SK-N-SH (cell line): ENCODE measurements at regions not wholly inside any gene's neighbourhood (a gene's known extent, or its start where the extent isn't known, plus 50 kb on each side); places are given as distances from the start of the nearest gene placed in this dataset.

ENCODE experiments used
- CTCF ChIA-PET: fragments of 300-600, 350-600 bp; formaldehyde crosslinking; extraction: SDS; loops from one replicate; lab custom pipeline; 2021; lab: Yijun Ruan, JAX
- POLR2A ChIA-PET: fragments of 350-600 bp; sonication (Branson Sonifier 250); formaldehyde crosslinking; extraction: SDS; loops from one replicate; lab custom pipeline; 2020; ENCODE audit warnings: antibody characterized with exemption, inconsistent platforms; lab: Yijun Ruan, JAX
- DNase-seq: peaks from one replicate; pipeline ENCODE4 v3.0.0; 2012
- H2AFZ ChIP-seq: fragments of 200-600 bp; sonication (generic); 2 replicates; pipeline ENCODE4 v1.8.1; 2016; ENCODE audit warnings: antibody characterized with exemption, mild to moderate bottlenecking, low read depth
- H3F3A ChIP-seq: fragments of 200-600 bp; sonication (generic); replicated peaks from 2 replicates; pipeline ENCODE3; 2016; ENCODE audit warnings: antibody characterized with exemption, mild to moderate bottlenecking; ENCODE audit not compliant: insufficient read depth
- H3K27ac ChIP-seq, 2 experiments: fragments of 200-500 bp in 1 of 2; fragments of 200-600 bp in 1 of 2; sonication (Bioruptor generic) in 1 of 2; sonication (generic), shearing (Covaris generic) in 1 of 2; 2 replicates each; pipeline versions ENCODE4 v1.5.1 to v1.6.1; 2014 to 2016; ENCODE audit warnings: low read depth in 2 of 2, inconsistent platforms in 1 of 2, low read length in 1 of 2, mild to moderate bottlenecking in 1 of 2, mixed read lengths in 1 of 2
- H3K27me3 ChIP-seq: fragments of 200-600 bp; sonication (generic), shearing (Covaris generic); 2 replicates; pipeline ENCODE4 v1.6.1; 2016; ENCODE audit warnings: mixed run types; ENCODE audit not compliant: insufficient read depth
- H3K36me3 ChIP-seq, 2 experiments: fragments of 200-500 bp in 1 of 2; fragments of 200-600 bp in 1 of 2; sonication (Bioruptor generic) in 1 of 2; sonication (generic) in 1 of 2; replicated peaks in 1 of 2; 2 replicates each; pipeline versions ENCODE3 to v1.5.1; 2014 to 2016; ENCODE audit warnings: low read length in 1 of 2, mild to moderate bottlenecking in 1 of 2; ENCODE audit not compliant: insufficient read depth in 2 of 2, control insufficient read depth in 1 of 2
- H3K4me1 ChIP-seq, 2 experiments: fragments of 200-500 bp in 1 of 2; fragments of 200-600 bp in 1 of 2; sonication (Bioruptor generic) in 1 of 2; sonication (generic), shearing (Covaris generic) in 1 of 2; 2 replicates each; pipeline versions ENCODE4 v1.5.1 to v1.6.1; 2014 to 2016; ENCODE audit warnings: low read depth in 1 of 2, low read length in 1 of 2, mixed run types in 1 of 2; ENCODE audit not compliant: insufficient read depth in 2 of 2, control insufficient read depth in 1 of 2
- H3K4me2 ChIP-seq: fragments of 200-600 bp; sonication (generic), shearing (Covaris generic); 2 replicates; pipeline ENCODE4 v1.6.1; 2017; ENCODE audit warnings: mixed run types
- H3K4me3 ChIP-seq, 2 experiments: fragments of 200-500 bp in 1 of 2; fragments of 200-600 bp in 1 of 2; sonication (Bioruptor generic) in 1 of 2; sonication (generic), shearing (Covaris generic) in 1 of 2; 2 replicates each; pipeline versions ENCODE4 v1.5.1 to v1.8.1; 2014 to 2016; ENCODE audit warnings: low read depth in 2 of 2, inconsistent platforms in 1 of 2, low read length in 1 of 2, mild to moderate bottlenecking in 1 of 2, mixed read lengths in 1 of 2, moderate library complexity in 1 of 2
- H3K79me2 ChIP-seq: fragments of 200-600 bp; sonication (generic); 2 replicates; pipeline ENCODE4 v1.8.1; 2017; ENCODE audit warnings: mild to moderate bottlenecking; ENCODE audit not compliant: insufficient read depth
- H3K9ac ChIP-seq: fragments of 200-600 bp; sonication (generic); 2 replicates; pipeline ENCODE4 v1.6.1; 2017; ENCODE audit warnings: mixed run types
- H3K9me2 ChIP-seq: fragments of 200-600 bp; sonication (generic); 2 replicates; pipeline ENCODE4 v1.6.1; 2017; ENCODE audit warnings: mixed run types
- H3K9me3 ChIP-seq: fragments of 200-600 bp; sonication (generic); 2 replicates; pipeline ENCODE4 v1.6.1; 2017; ENCODE audit warnings: mixed run types, mild to moderate bottlenecking, moderate library complexity
- H4K20me1 ChIP-seq: fragments of 200-600 bp; sonication (generic); 2 replicates; pipeline ENCODE4 v1.6.1; 2017; ENCODE audit warnings: mild to moderate bottlenecking, mixed run types; ENCODE audit not compliant: insufficient read depth
- CTCF ChIP-seq: fragments of 200-600 bp; sonication (generic); IDR thresholded peaks from 2 replicates; pipeline ENCODE4 v1.6.1; 2017; ENCODE audit warnings: antibody characterized with exemption, mild to moderate bottlenecking, moderate library complexity
- FOSL2 ChIP-seq: IDR thresholded peaks from 2 replicates; pipeline ENCODE4 v1.4.0; 2012; ENCODE audit warnings: low read depth, mild to moderate bottlenecking, moderate library complexity, borderline replicate concordance
- GATA2 ChIP-seq: sonication (generic); formaldehyde crosslinking; IDR thresholded peaks from 2 replicates; pipeline ENCODE4 v1.5.0; 2020; ENCODE audit warnings: mild to moderate bottlenecking, missing genetic modification reagents
- IRF3 ChIP-seq: fragments of 150-350 bp; IDR thresholded peaks from 2 replicates; pipeline ENCODE4 v1.6.1; 2016; ENCODE audit warnings: mild to moderate bottlenecking, low read depth, low read length
- MAX ChIP-seq: IDR thresholded peaks from 2 replicates; pipeline ENCODE4 v1.4.0; 2012; ENCODE audit warnings: low read depth
- RCOR1 ChIP-seq: fragments of 150-350 bp; IDR thresholded peaks from 2 replicates; pipeline ENCODE4 v1.6.1; 2017; ENCODE audit warnings: antibody characterized with exemption, low read length
- RFX5 ChIP-seq: IDR thresholded peaks from 2 replicates; pipeline ENCODE4 v1.6.1; 2012; ENCODE audit warnings: mild to moderate bottlenecking, improper control_type of control experiment, low read length
- SIN3A ChIP-seq: IDR thresholded peaks from 2 replicates; pipeline ENCODE4 v1.6.1; 2012; ENCODE audit warnings: low read depth, mild to moderate bottlenecking, low read length, moderate library complexity, borderline replicate concordance
- TCF12 ChIP-seq: IDR thresholded peaks from 2 replicates; pipeline ENCODE4 v1.4.0; 2012
- TEAD4 ChIP-seq: IDR thresholded peaks from 2 replicates; pipeline ENCODE4 v1.4.0; 2012; ENCODE audit warnings: mild to moderate bottlenecking, borderline replicate concordance; ENCODE audit not compliant: insufficient read depth
- WGBS: methylation state at CpG from one replicate; pipeline ENCODE4 v1.1.6; 2017; ENCODE audit warnings: low lambda C conversion rate; 5-methylcytosine and 5-hydroxymethylcytosine counted together
- TF ChIP-seq, protein P1 (sequence below): IDR thresholded peaks from 2 replicates; pipeline ENCODE4 v1.6.1; 2012; ENCODE audit warnings: mild to moderate bottlenecking, low read depth, low read length, moderate library complexity
- TF ChIP-seq, protein P2 (sequence below): IDR thresholded peaks from 2 replicates; pipeline ENCODE4 v1.4.0; 2012; ENCODE audit warnings: low read depth, borderline replicate concordance

- POLR2A ChIA-PET, result no interaction called here
- H3K27me3 ChIP-seq, result no peaks in the 10 kb centered on the region
Observed at GRCh38 chr21:20257052-20257740, 741.0 kb upstream of the NCAM2 start.

More at GRCh38 chr21:20257052-20257740, 741.0 kb upstream of the NCAM2 start:
- no peak for DNase-seq
- H2AFZ ChIP-seq, result no peak overlapping the region
- H3K9me3 ChIP-seq, result no peaks in the 10 kb centered on the region
- H3K9ac ChIP-seq, result no peak overlapping the region
- no peak overlapping the region for H3K4me3 ChIP-seq
- TF ChIP-seq TEAD4 (no peak), MAX (no peak), GATA2 (no peak), FOSL2 (no peak), SIN3A (no peak), RCOR1 (no peak), IRF3 (no peak), CTCF (no peak), RFX5 (no peak), TCF12 (no peak)
- TF ChIP-seq, protein P1, sequence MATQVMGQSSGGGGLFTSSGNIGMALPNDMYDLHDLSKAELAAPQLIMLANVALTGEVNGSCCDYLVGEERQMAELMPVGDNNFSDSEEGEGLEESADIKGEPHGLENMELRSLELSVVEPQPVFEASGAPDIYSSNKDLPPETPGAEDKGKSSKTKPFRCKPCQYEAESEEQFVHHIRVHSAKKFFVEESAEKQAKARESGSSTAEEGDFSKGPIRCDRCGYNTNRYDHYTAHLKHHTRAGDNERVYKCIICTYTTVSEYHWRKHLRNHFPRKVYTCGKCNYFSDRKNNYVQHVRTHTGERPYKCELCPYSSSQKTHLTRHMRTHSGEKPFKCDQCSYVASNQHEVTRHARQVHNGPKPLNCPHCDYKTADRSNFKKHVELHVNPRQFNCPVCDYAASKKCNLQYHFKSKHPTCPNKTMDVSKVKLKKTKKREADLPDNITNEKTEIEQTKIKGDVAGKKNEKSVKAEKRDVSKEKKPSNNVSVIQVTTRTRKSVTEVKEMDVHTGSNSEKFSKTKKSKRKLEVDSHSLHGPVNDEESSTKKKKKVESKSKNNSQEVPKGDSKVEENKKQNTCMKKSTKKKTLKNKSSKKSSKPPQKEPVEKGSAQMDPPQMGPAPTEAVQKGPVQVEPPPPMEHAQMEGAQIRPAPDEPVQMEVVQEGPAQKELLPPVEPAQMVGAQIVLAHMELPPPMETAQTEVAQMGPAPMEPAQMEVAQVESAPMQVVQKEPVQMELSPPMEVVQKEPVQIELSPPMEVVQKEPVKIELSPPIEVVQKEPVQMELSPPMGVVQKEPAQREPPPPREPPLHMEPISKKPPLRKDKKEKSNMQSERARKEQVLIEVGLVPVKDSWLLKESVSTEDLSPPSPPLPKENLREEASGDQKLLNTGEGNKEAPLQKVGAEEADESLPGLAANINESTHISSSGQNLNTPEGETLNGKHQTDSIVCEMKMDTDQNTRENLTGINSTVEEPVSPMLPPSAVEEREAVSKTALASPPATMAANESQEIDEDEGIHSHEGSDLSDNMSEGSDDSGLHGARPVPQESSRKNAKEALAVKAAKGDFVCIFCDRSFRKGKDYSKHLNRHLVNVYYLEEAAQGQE, result no peak
- TF ChIP-seq, protein P2, sequence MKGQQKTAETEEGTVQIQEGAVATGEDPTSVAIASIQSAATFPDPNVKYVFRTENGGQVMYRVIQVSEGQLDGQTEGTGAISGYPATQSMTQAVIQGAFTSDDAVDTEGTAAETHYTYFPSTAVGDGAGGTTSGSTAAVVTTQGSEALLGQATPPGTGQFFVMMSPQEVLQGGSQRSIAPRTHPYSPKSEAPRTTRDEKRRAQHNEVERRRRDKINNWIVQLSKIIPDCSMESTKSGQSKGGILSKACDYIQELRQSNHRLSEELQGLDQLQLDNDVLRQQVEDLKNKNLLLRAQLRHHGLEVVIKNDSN, result no peak
- H4K20me1 ChIP-seq, result no peaks in the 10 kb centered on the region
- no peaks in the 10 kb centered on the region for H3F3A ChIP-seq
- H3K4me1 ChIP-seq, result no peaks in the 10 kb centered on the region
- no peak overlapping the region for H3K27ac ChIP-seq
- WGBS, result 22% methylated on average over 4 of the region's 4 CpGs
- H3K36me3 ChIP-seq, result no peaks in the 10 kb centered on the region
- H3K79me2 ChIP-seq, result no peaks in the 10 kb centered on the region
- CTCF ChIA-PET, result no interaction called here
- H3K9me2 ChIP-seq, result no peaks in the 10 kb centered on the region
- H3K4me2 ChIP-seq, result no peak overlapping the region
